Endothelial cell of umbilical vein (primary cell): ENCODE measurements at regions not wholly inside any gene's neighbourhood (a gene's known extent, or its start where the extent isn't known, plus 50 kb on each side); places are given as distances from the start of the nearest gene placed in this dataset.

ENCODE experiments used
- BruUV-seq: library from RNA; stranded (reverse); fragments of 400-500 nt; replicated peaks from 2 replicates; lab custom pipeline; 2021; lab: Mats Ljungman, UMichigan
- CTCF ChIA-PET: fragments of 300-600, 350-600 bp; sonication (Branson Sonifier 250); formaldehyde crosslinking; loops from one replicate; lab custom pipeline; 2021; ENCODE audit warnings: antibody characterized with exemption, inconsistent platforms; lab: Charles Lee
- POLR2A ChIA-PET: fragments of 300-600, 350-600 bp; sonication (Branson Sonifier 250); formaldehyde crosslinking; loops from one replicate; lab custom pipeline; 2021; ENCODE audit warnings: antibody characterized with exemption, inconsistent platforms; lab: Charles Lee
- DNase-seq: peaks from one replicate; pipeline ENCODE4 v3.0.0-alpha.2; 2011; ENCODE audit warnings: low read depth, low spot score
- FAIRE-seq: peaks from 2 replicates; lab custom pipeline; 2011; peaks lifted over from hg19 to GRCh38; lab: Jason Lieb, UNC
- H2AFZ ChIP-seq: 2 replicates; pipeline ENCODE4 v1.6.0; 2012; ENCODE audit warnings: low read depth, low read length, control low read depth, inconsistent platforms
- H3K27ac ChIP-seq: 2 replicates; pipeline ENCODE4 v1.5.1; 2011; ENCODE audit warnings: low read depth, mild to moderate bottlenecking, control low read depth, low read length, moderate library complexity; ENCODE audit not compliant: insufficient read depth
- H3K27me3 ChIP-seq, 2 experiments: 2 replicates each; pipeline versions ENCODE4 v1.6.0 to v1.6.1; 2011; ENCODE audit warnings: low read length in 2 of 2, mixed read lengths in 1 of 2; ENCODE audit not compliant: control insufficient read depth in 2 of 2, insufficient read depth in 2 of 2
- H3K36me3 ChIP-seq, 2 experiments: 2 replicates in 1 of 2; 3 replicates in 1 of 2; pipeline ENCODE4 v1.5.1; 2011; ENCODE audit warnings: low read length in 2 of 2, mild to moderate bottlenecking in 1 of 2, moderate library complexity in 1 of 2; ENCODE audit not compliant: control insufficient read depth in 2 of 2, insufficient read depth in 2 of 2; ENCODE audit errors: extremely low read depth in 1 of 2
- H3K4me1 ChIP-seq: 3 replicates; pipeline ENCODE4 v1.5.1; 2011; ENCODE audit warnings: mild to moderate bottlenecking, low read length; ENCODE audit not compliant: control insufficient read depth, insufficient read depth; ENCODE audit errors: extremely low read depth
- H3K4me2 ChIP-seq: 2 replicates; pipeline ENCODE4 v1.6.1; 2011; ENCODE audit warnings: low read length, control low read depth, mixed read lengths; ENCODE audit not compliant: insufficient read depth
- H3K4me3 ChIP-seq, 3 experiments: fragments of 200-600 bp in 1 of 3; sonication (generic), shearing (Covaris generic) in 1 of 3; replicated peaks in 1 of 3; 2 replicates each; pipeline ENCODE4 v1.5.1; 2011 to 2016; ENCODE audit warnings: control low read depth in 3 of 3, low read length in 3 of 3, mild to moderate bottlenecking in 2 of 3, inconsistent platforms in 1 of 3, low read depth in 1 of 3, moderate library complexity in 1 of 3; ENCODE audit not compliant: insufficient read depth in 1 of 3
- H3K79me2 ChIP-seq: 2 replicates; pipeline ENCODE4 v1.6.0; 2012; ENCODE audit warnings: low read length, inconsistent platforms; ENCODE audit not compliant: control insufficient read depth, insufficient read depth
- H3K9ac ChIP-seq: replicated peaks from 2 replicates; pipeline ENCODE3; 2011; ENCODE audit warnings: low read length, control low read depth; ENCODE audit not compliant: insufficient read depth; ENCODE audit errors: extremely low read depth
- H3K9me1 ChIP-seq: replicated peaks from 3 replicates; pipeline ENCODE4 v1.6.0; 2011; ENCODE audit warnings: mild to moderate bottlenecking, low read length; ENCODE audit not compliant: control insufficient read depth, insufficient read depth; ENCODE audit errors: extremely low read depth
- H3K9me3 ChIP-seq: replicated peaks from 2 replicates; pipeline ENCODE4 v1.5.1; 2012; ENCODE audit warnings: low read length, inconsistent platforms; ENCODE audit not compliant: control insufficient read depth, insufficient read depth
- H4K20me1 ChIP-seq: replicated peaks from 2 replicates; pipeline ENCODE3; 2011; ENCODE audit warnings: mild to moderate bottlenecking, low read length; ENCODE audit not compliant: control insufficient read depth, insufficient read depth; ENCODE audit errors: extremely low read depth
- CTCF ChIP-seq, 2 donors: IDR thresholded peaks; 1 replicate in 1 of 2; 2 replicates in 1 of 2; pipeline ENCODE4 v1.5.1; 2011; ENCODE audit warnings: low read length in 2 of 2, mild to moderate bottlenecking in 2 of 2, moderate library complexity in 2 of 2, control low read depth in 1 of 2, inconsistent platforms in 1 of 2, low read depth in 1 of 2; ENCODE audit not compliant: insufficient read depth in 1 of 2; ENCODE audit errors: extremely low read depth in 1 of 2
- EZH2 ChIP-seq: IDR thresholded peaks from 2 replicates; pipeline ENCODE4 v1.6.1; 2012; ENCODE audit warnings: borderline replicate concordance, low read depth, mild to moderate bottlenecking, moderate library complexity, low read length, inconsistent platforms; ENCODE audit not compliant: severe bottlenecking
- FOS ChIP-seq: IDR thresholded peaks from 2 replicates; pipeline ENCODE4 v1.6.1; 2011; ENCODE audit warnings: mild to moderate bottlenecking, low read length, moderate library complexity, borderline replicate concordance; ENCODE audit not compliant: insufficient read depth
- GATA2 ChIP-seq: IDR thresholded peaks from 2 replicates; pipeline ENCODE4 v1.7.0; 2011; ENCODE audit warnings: low read depth, mild to moderate bottlenecking, moderate library complexity, mixed read lengths, low read length; ENCODE audit not compliant: insufficient read length, insufficient read depth
- JUN ChIP-seq: IDR thresholded peaks from 2 replicates; pipeline ENCODE4 v1.6.1; 2011; ENCODE audit warnings: borderline replicate concordance, low read depth; ENCODE audit not compliant: insufficient read length, insufficient read depth
- MAX ChIP-seq: IDR thresholded peaks from 2 replicates; pipeline ENCODE4 v1.6.1; 2011; ENCODE audit not compliant: insufficient read depth, insufficient read length
- MYC ChIP-seq: IDR thresholded peaks from one replicate; pipeline ENCODE4 v1.6.1; 2011; ENCODE audit warnings: mild to moderate bottlenecking, low read depth, low read length
- POLR2A ChIP-seq: IDR thresholded peaks from 2 replicates; pipeline ENCODE4 v1.6.1; 2012; ENCODE audit warnings: low read depth, mild to moderate bottlenecking, control low read depth, low read length
- POLR2AphosphoS5 ChIP-seq: IDR thresholded peaks from 2 replicates; pipeline ENCODE4 v1.6.1; 2012; ENCODE audit warnings: low read depth, mild to moderate bottlenecking, control low read depth, low read length, moderate library complexity; ENCODE audit not compliant: insufficient read depth
- dilution Hi-C: fragments of 300-500 bp; cut with MboI; formaldehyde crosslinking; loops from one replicate; pipeline ENCODE4 v1.15.0; 2019; ENCODE audit warnings: low sequenced_read_pairs; ENCODE audit not compliant: extremely low pct_ligation_motif_present
- intact Hi-C: fragments of 100-400 bp; cut with micrococcal nuclease; formaldehyde crosslinking; loops from one replicate; pipeline ENCODE4 v1.10.0; 2022

GRCh38 chr2:2657121-2657962 is 326.3 kb upstream of the MYT1L start:
- no peak overlapping the region for H3K27ac ChIP-seq
- H3K4me1 ChIP-seq = no peaks in the 10 kb centered on the region
- intact Hi-C loops (no loop called here), dilution Hi-C loops (no loop called here)
- no peak overlapping the region for H3K9ac ChIP-seq
- DNase-seq (no peak), FAIRE-seq (no peak)
- CTCF ChIA-PET = no interaction called here
- no peak overlapping the region for H3K4me2 ChIP-seq
- H3K36me3 ChIP-seq = no peaks in the 10 kb centered on the region
- no peak for TF ChIP-seq POLR2AphosphoS5
- no peak for TF ChIP-seq GATA2
- no peak for TF ChIP-seq FOS
- no peak for TF ChIP-seq MYC
- TF ChIP-seq POLR2A = no peak
- TF ChIP-seq EZH2 = no peak
- TF ChIP-seq JUN = no peak
- no peak for TF ChIP-seq CTCF (IDR thresholded peaks at IDR 0.05; ENCODE audit: extremely low read depth in 1 of 2, insufficient read depth in 1 of 2, low read depth in 1 of 2, low read length in 2 of 2)
- no peak for TF ChIP-seq MAX
- H3K4me3 ChIP-seq = no peak overlapping the region
- no peaks in the 10 kb centered on the region for H3K9me3 ChIP-seq
- no peaks in the 10 kb centered on the region for H3K9me1 ChIP-seq
- H3K27me3 ChIP-seq = no peaks in the 10 kb centered on the region
- BruUV-seq = no TSS peak
- no peaks in the 10 kb centered on the region for H4K20me1 ChIP-seq
- H3K79me2 ChIP-seq = no peaks in the 10 kb centered on the region
- no peak overlapping the region for H2AFZ ChIP-seq
- POLR2A ChIA-PET = no interaction called here
